CD4-positive, alpha-beta T cell treated with Interleukin-21 for 1 hour (primary cell): ENCODE measurements at regions not wholly inside any gene's neighbourhood (a gene's known extent, or its start where the extent isn't known, plus 50 kb on each side); places are given as distances from the start of the nearest gene placed in this dataset.
"Not testable (repeated sequence)": the region's sequence is repeated elsewhere in the genome, so short reads cannot be mapped to it uniquely, and the experiment has no call there.

Source experiments
- DNase-seq: peaks from one replicate; pipeline ENCODE4 v3.0.0-alpha.2; 2020

- no peak for DNase-seq
Observed at GRCh38 chrX:101823236-101823635, 108.6 kb downstream of the ZMAT1 start.

DNA sequence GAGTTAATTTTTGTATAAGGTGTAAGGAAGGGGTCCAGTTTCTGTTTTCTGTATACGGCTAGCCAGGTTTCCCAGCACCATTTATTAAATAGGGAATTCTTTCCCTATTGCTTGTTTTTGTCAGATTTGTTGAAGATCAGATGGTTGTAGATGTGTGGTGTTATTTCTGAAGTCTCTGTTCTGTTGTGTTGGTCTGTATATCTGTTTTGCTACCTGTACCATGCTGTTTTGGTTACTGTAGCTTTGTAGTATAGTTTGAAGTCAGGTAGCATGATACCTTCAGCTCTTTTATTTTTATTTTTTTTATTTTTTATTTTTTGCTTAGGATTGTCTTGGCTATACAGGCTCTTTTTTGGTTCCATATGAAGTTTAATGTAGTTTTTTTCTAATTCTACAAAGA is 114.1 kb downstream of the ZMAT1 start:
- not testable (repeated sequence) for DNase-seq

DNA sequence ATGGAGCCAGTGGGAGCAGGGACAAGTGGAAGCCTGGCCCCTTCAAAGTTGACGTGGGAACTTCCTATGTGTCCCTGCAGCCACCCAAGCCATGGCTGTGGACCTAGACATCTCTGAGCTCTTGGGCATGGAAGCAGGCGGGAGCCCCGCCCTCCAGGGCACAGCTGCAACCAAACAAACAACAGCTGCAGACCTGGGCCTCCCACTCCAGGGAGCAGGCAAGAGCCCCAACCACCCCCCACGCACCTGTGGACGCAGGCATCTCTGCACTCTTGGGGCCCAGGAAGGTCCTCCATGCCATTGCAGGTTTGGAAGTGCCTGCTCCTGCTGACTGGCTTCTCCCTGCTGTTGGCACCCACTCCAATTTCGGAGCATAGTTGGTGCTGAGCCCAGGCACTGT is 118.6 kb downstream of the ZMAT1 start:
- DNase-seq: no peak

DNA sequence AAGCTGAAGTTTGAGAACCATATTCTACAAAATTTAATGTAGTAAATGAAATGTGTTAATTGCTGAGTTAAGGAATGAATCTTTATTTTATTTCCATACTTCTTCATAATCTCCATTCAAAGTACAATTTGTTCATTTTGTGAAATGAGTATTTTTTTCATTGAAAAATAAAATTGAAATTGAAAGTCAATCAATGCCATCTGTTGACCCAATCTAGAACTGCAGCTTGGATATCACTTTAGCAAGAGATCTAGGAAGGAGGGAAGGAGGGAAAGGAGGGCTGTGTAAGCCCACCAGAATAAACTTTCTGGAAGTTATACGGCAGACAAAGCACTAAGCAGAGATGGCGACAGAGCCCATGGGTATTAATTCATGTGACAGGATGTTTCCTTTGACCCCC is 128.4 kb downstream of the ZMAT1 start:
- peak; percentile 15 for DNase-seq

DNA sequence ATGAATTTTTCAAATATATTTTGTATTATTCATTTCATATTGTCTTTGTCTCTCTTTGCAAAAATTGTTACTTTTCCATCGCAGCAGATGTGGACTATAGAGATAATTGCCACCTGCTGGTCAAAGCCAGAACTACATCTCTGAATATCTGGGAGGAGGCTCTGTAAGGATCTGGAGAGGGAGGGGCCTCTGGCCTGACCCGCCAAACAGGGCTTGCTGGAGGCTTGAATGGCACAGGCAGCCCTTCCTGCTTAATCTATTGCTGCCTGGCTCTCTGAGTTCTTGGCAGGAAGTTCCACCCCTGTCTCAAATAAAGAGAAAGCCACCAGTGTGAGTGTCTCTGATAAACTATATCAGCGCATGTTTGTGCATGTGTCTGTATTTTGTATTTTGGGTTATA is 132.4 kb downstream of the ZMAT1 start:
- peak; percentile 86 for DNase-seq

- no peak for DNase-seq
Observed at GRCh38 chrX:101787934-101788333, 128.3 kb upstream of the ARMCX2 start.

- DNase-seq: no peak
Observed at GRCh38 chrX:101785142-101785541, 125.5 kb upstream of the ARMCX2 start.

GRCh38 chrX:101780421-101780820 is 120.8 kb upstream of the ARMCX2 start:
- not testable (repeated sequence) for DNase-seq

GRCh38 chrX:101774340-101774739 is 114.7 kb upstream of the ARMCX2 start:
- no peak for DNase-seq

DNA sequence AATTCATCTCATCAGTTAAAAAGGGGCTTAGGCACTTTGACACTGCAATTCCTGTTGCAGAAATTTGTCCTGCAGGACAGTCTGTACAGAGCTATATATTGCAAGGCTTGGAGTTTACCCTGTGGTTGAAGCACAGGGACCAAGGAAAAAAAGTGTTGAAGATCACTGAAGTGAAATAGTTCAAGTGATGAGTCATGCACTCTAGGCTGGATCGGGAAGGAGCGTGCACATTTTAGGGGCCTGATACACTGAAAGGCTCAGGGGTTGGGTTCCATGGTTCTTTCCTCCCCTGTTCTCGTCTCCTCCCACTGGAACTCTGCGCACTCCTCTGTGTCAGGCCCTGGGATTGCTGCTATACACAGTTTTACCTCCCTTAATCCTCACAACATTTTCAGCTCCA is 104.9 kb upstream of the ARMCX2 start:
- DNase-seq: no peak

DNA sequence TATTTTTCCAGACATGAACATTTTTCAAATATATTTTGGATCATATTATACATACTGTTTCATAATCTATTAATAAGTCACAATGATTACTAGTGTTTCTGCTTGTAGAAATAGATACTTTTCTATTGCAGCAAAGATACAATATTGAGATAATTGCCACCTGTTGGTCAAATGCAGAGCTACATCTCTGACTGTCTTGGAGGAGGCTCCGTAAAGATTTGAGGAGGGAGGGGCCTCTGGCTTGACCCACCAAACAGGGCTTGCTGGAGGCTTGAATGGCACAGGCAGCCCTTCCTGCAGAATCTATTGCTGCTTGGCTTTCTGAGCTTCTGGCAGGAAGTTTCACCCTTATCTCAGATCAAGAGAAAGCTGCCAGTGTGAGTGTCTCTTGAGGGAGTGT is 99.3 kb upstream of the ARMCX2 start:
- DNase-seq: peak; percentile 45

DNA sequence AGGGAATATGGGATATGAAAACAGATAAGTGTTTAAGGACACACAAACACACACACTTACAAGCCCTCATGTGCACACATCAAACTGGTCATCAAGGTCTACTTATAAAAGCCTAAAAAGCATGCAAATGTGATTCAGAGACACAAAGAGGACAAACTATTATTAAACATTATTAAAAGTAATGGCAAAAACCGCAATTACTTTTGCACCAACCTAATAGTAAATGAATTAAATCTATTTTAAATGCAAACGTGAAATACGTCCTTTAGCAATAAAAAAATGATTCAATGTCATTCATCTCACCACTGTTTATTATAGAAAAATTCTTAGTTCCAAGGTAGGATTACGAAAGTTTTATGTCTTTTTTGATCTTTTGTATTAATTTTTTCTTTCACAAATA is 91.1 kb upstream of the ARMCX2 start:
- no peak for DNase-seq

DNA sequence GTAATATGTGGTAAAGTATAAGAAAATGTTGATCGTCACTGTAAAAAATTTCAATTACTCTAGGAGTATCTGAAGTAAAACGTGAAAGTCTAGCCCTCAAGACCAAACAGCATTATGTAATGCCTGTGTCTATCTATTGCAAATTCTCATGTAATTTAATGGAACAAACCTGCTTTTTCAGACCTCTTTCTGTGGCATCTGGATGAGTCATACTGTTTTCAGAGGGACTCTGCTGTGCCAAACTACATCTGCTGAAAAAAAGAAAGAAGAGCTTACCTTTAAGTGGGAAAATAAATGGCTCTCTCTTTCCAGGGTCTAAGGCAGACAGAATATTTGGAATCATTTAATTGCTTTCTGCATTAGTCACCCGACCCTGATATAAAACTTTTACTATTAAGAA is 89.8 kb upstream of the ARMCX2 start:
- no peak for DNase-seq

DNA sequence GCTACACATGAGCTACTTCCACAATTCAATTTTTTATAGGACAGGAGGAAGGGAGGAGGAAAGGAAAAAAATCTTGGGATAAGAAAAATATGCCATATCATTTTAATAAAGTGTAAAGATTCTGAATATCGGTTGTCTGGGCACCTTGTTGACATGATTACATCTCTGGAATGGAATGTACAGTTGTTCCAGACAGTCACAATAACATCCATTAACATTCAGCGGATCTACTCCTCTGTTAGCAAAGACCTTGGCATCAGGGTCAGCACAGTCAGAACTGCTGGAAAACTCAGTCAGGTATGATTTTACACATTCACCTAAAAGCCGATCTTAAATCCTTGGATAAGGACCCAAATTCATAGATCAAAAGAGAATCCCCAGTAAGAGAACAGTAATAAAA is 85.4 kb upstream of the ARMCX2 start:
- no peak for DNase-seq

DNA sequence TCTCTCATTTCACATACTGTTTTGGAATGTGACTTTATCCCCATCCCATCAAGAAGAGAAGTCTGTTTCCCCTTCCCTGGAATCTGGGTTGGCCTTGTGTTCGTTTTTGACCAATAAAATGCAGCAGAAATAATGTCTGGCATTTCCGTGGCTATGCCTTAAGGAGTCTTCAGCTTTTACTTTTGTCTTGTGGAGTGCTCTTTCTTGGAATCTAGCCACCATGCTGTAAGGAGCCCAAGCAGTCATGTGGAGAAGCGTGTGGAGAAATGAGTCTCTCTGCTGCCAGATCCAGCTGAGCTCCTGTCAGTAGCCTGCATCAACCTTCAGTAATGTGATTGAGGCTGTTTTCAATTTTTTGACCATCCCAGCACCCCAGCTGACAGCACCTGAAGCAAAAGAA is 84.4 kb upstream of the ARMCX2 start:
- no peak for DNase-seq

DNA sequence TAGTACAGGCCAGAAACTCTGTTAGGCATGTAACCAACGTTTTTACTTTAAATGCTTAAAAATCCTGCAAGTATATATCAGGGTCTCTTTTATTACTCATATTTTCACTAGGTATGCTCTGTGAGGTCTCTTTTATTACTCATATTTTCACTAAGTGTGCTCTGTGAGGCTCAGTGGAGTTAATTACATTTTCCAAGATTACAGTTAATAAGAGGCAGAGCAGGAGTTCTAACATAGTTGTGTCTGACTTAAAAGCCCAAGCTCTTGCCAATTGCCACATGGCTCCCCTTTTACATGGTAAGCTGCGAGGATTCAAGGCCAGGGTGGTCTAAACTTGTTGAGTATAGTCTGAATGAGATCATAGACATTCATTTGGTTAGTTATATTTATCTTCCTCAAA is 81.0 kb upstream of the ARMCX2 start:
- no peak for DNase-seq

GRCh38 chrX:101738867-101739266 is 79.2 kb upstream of the ARMCX2 start:
- DNase-seq: not testable (repeated sequence)

GRCh38 chrX:101738411-101738810 is 78.8 kb upstream of the ARMCX2 start:
- DNase-seq: not testable (repeated sequence)

- DNase-seq: no peak
Observed at GRCh38 chrX:101736651-101737050, 77.0 kb upstream of the ARMCX2 start.

DNA sequence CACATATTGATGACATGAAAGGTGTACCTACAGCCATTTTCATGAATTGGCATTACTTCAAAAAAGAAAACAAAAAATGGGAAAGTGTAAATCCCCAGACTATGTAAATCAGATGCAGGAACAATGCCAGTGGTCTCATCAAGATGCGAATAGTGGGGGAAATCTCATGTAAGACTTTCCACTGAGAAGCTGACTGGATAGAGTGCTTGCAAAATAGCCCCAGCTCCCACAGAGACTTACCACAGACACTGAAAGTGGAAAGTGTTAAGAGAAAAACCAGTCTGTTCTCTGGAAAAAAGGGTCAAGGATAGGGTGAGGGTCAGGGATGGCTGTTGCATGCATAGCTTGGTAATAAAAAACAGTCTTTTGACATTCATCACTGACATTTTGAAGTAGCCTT is 73.2 kb upstream of the ARMCX2 start:
- DNase-seq: no peak

DNA sequence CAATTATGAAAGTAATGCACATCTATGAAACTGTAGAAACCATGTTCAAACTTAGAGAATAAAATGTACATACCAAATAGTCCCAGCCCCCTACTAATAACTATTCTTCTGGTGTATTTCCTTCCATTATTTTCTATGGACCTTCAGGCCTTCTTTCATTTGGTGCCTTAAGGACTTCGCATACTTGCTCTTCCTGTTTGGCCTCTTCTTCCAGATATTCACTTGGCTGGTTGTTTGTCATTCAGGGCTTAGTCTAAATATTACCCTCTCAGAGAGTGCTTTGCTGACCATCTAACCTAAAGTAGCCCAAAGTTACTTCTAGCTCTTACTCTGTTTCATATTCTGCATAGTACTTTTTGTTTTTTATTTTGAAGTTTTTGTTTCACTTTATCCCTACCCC is 70.3 kb upstream of the ARMCX2 start:
- no peak for DNase-seq
